ENCODE measurements at regions not wholly inside any gene's neighbourhood (a gene's known extent, or its start where the extent isn't known, plus 50 kb on each side); places are given as distances from the start of the nearest gene placed in this dataset.

- no peak for DNase-seq
Measured at GRCh38 chr4:176902710-176903323, 110.1 kb upstream of the VEGFC start.

- DNase-seq: no peak
Measured at GRCh38 chr4:176906709-176907108, 114.0 kb upstream of the VEGFC start.

GRCh38 chr4:176910646-176911045 lies 117.9 kb upstream of the VEGFC start:
- DNase-seq: no peak

GRCh38 chr4:176919631-176920030 lies 126.9 kb upstream of the VEGFC start:
- DNase-seq: no peak

- no peak for DNase-seq
Measured at GRCh38 chr4:176920694-176921093, 128.0 kb upstream of the VEGFC start.

- DNase-seq: no peak
Measured at GRCh38 chr4:176921256-176921655, 128.5 kb upstream of the VEGFC start.

GRCh38 chr4:176924238-176924637 lies 131.5 kb upstream of the VEGFC start:
- no peak for DNase-seq

GRCh38 chr4:176925962-176926361 lies 133.2 kb upstream of the VEGFC start:
- no peak for DNase-seq

GRCh38 chr4:176927117-176927516 lies 134.4 kb upstream of the VEGFC start:
- no peak for DNase-seq

GRCh38 chr4:176927664-176928063 lies 134.9 kb upstream of the VEGFC start:
- DNase-seq: no peak

- DNase-seq: no peak
Measured at GRCh38 chr4:176939445-176939844, 146.7 kb upstream of the VEGFC start.

GRCh38 chr4:176945334-176945733 lies 152.6 kb upstream of the VEGFC start:
- DNase-seq: no peak

GRCh38 chr4:176949029-176949428 lies 156.3 kb upstream of the VEGFC start:
- DNase-seq: no peak

- no peak for DNase-seq
Measured at GRCh38 chr4:176953021-176953420, 160.3 kb upstream of the VEGFC start.

GRCh38 chr4:176957353-176958118 lies 164.8 kb upstream of the VEGFC start:
- no peak for DNase-seq

- no peak for DNase-seq
Measured at GRCh38 chr4:176959980-176960379, 167.3 kb upstream of the VEGFC start.

- DNase-seq: no peak
Measured at GRCh38 chr4:176963121-176963520, 170.4 kb upstream of the VEGFC start.

GRCh38 chr4:176964116-176964691 lies 171.5 kb upstream of the VEGFC start:
- DNase-seq: no peak

GRCh38 chr4:176967586-176967985 lies 174.9 kb upstream of the VEGFC start:
- DNase-seq: no peak

GRCh38 chr4:176968094-176968493 lies 175.4 kb upstream of the VEGFC start:
- no peak for DNase-seq

GRCh38 chr4:176969011-176969410 lies 176.3 kb upstream of the VEGFC start:
- DNase-seq: no peak

GRCh38 chr4:176970853-176971252 lies 178.1 kb upstream of the VEGFC start:
- no peak for DNase-seq

- DNase-seq: no peak
Measured at GRCh38 chr4:176971576-176972115, 178.9 kb upstream of the VEGFC start.

GRCh38 chr4:176979416-176979815 lies 186.7 kb upstream of the VEGFC start:
- no peak for DNase-seq
